IgD-negative memory B cell (primary cell): ENCODE measurements at regions not wholly inside any gene's neighbourhood (a gene's known extent, or its start where the extent isn't known, plus 50 kb on each side); places are given as distances from the start of the nearest gene placed in this dataset.
"Not testable (repeated sequence)": the region's sequence is repeated elsewhere in the genome, so short reads cannot be mapped to it uniquely, and the experiment has no call there.

Experiments used
- H3K27ac Mint-ChIP-seq, 3 donors: one replicate each; pipeline ENCODE4 v1.8.0; 2020 to 2022; ENCODE audit warnings: mild to moderate bottlenecking in 3 of 3, mixed read lengths in 3 of 3, moderate library complexity in 1 of 3
- H3K27me3 Mint-ChIP-seq: one replicate; pipeline ENCODE4 v1.8.0; 2021; ENCODE audit warnings: mixed read lengths
- H3K36me3 Mint-ChIP-seq: one replicate; pipeline ENCODE4 v1.8.0; 2020; ENCODE audit warnings: mild to moderate bottlenecking, mixed read lengths
- H3K4me1 Mint-ChIP-seq, 3 donors: one replicate each; pipeline ENCODE4 v1.8.0; 2020 to 2022; ENCODE audit warnings: mixed read lengths in 3 of 3, mild to moderate bottlenecking in 1 of 3
- H3K4me3 Mint-ChIP-seq, 4 donors: one replicate each; pipeline ENCODE4 v1.8.0; 2020 to 2022; ENCODE audit warnings: mild to moderate bottlenecking in 4 of 4, mixed read lengths in 4 of 4, moderate library complexity in 3 of 4
- H3K9me3 Mint-ChIP-seq, 3 donors: one replicate each; pipeline ENCODE4 v1.8.0; 2020 to 2021; ENCODE audit warnings: mixed read lengths in 3 of 3, mild to moderate bottlenecking in 1 of 3

GRCh38 chr5:107032629-107033028, 638.1 kb downstream of the EFNA5 start:
- no peaks in the 10 kb centered on the region for H3K27me3 Mint-ChIP-seq
- H3K36me3 Mint-ChIP-seq, result no peaks in the 10 kb centered on the region
- H3K27ac Mint-ChIP-seq, result no peak overlapping the region
- peaks cover 2 to 9% (median 3%) of the 10 kb centered on the region in 3 donors for H3K9me3 Mint-ChIP-seq
- no peaks in the 10 kb centered on the region for H3K4me1 Mint-ChIP-seq
- H3K4me3 Mint-ChIP-seq, result no peak overlapping the region

GRCh38 chr5:107028938-107029337, 641.8 kb downstream of the EFNA5 start:
- Mint-ChIP-seq H3K27me3 (no peaks in the 10 kb centered on the region), H3K9me3 (peaks cover under 1 to 3% (median 3%) of the 10 kb centered on the region in 3 donors), H3K4me1 (no peaks in the 10 kb centered on the region), H3K27ac (no peak overlapping the region), H3K36me3 (no peaks in the 10 kb centered on the region), H3K4me3 (no peak overlapping the region)

- no peak overlapping the region for H3K27ac Mint-ChIP-seq
- no peaks in the 10 kb centered on the region for H3K36me3 Mint-ChIP-seq
- peaks cover 2 to 3% (median 3%) of the 10 kb centered on the region in 3 donors for H3K9me3 Mint-ChIP-seq
- no peaks in the 10 kb centered on the region for H3K27me3 Mint-ChIP-seq
- no peak overlapping the region for H3K4me3 Mint-ChIP-seq
- H3K4me1 Mint-ChIP-seq, result no peaks in the 10 kb centered on the region
Measured at GRCh38 chr5:107025712-107026497, 644.8 kb downstream of the EFNA5 start.

GRCh38 chr5:107023732-107024131, 647.0 kb downstream of the EFNA5 start:
- no peaks in the 10 kb centered on the region for H3K4me1 Mint-ChIP-seq
- H3K27me3 Mint-ChIP-seq, result no peaks in the 10 kb centered on the region
- no peak overlapping the region for H3K4me3 Mint-ChIP-seq
- H3K9me3 Mint-ChIP-seq, result peaks cover 1 to 6% (median 3%) of the 10 kb centered on the region in 3 donors
- H3K36me3 Mint-ChIP-seq, result no peaks in the 10 kb centered on the region
- H3K27ac Mint-ChIP-seq, result no peak overlapping the region

GRCh38 chr5:107021575-107021974, 649.2 kb downstream of the EFNA5 start:
- no peak overlapping the region for H3K27ac Mint-ChIP-seq
- H3K4me1 Mint-ChIP-seq, result no peaks in the 10 kb centered on the region
- H3K36me3 Mint-ChIP-seq, result no peaks in the 10 kb centered on the region
- no peaks in the 10 kb centered on the region for H3K27me3 Mint-ChIP-seq
- peaks cover 0 to 10% (median 1%) of the 10 kb centered on the region in 3 donors for H3K9me3 Mint-ChIP-seq
- H3K4me3 Mint-ChIP-seq, result no peak overlapping the region

- Mint-ChIP-seq H3K27me3 (no peaks in the 10 kb centered on the region), H3K36me3 (no peaks in the 10 kb centered on the region), H3K9me3 (peaks cover 0 to 10% (median 1%) of the 10 kb centered on the region in 3 donors), H3K27ac (no peak overlapping the region), H3K4me3 (no peak overlapping the region), H3K4me1 (no peaks in the 10 kb centered on the region)
Measured at GRCh38 chr5:107020626-107021025, 650.1 kb downstream of the EFNA5 start.

- no peaks in the 10 kb centered on the region for H3K36me3 Mint-ChIP-seq
- H3K9me3 Mint-ChIP-seq, result peaks cover 0 to 7% (median 1%) of the 10 kb centered on the region in 3 donors
- no peak overlapping the region for H3K27ac Mint-ChIP-seq
- no peak overlapping the region for H3K4me3 Mint-ChIP-seq
- H3K27me3 Mint-ChIP-seq, result no peaks in the 10 kb centered on the region
- H3K4me1 Mint-ChIP-seq, result no peaks in the 10 kb centered on the region
Measured at GRCh38 chr5:107017616-107018015, 653.1 kb downstream of the EFNA5 start.

- no peaks in the 10 kb centered on the region for H3K36me3 Mint-ChIP-seq
- H3K27me3 Mint-ChIP-seq, result no peaks in the 10 kb centered on the region
Measured at GRCh38 chr5:107012371-107012770, 658.4 kb downstream of the EFNA5 start.

GRCh38 chr5:107011605-107012004, 659.1 kb downstream of the EFNA5 start:
- H3K36me3 Mint-ChIP-seq, result no peaks in the 10 kb centered on the region
- no peak overlapping the region for H3K4me3 Mint-ChIP-seq
- H3K27ac Mint-ChIP-seq, result no peak overlapping the region
- H3K4me1 Mint-ChIP-seq, result no peaks in the 10 kb centered on the region
- H3K9me3 Mint-ChIP-seq, result peaks cover 0 to 3% (median 0%) of the 10 kb centered on the region in 3 donors
- no peaks in the 10 kb centered on the region for H3K27me3 Mint-ChIP-seq

More at GRCh38 chr5:107012371-107012770, 658.4 kb downstream of the EFNA5 start:
- Mint-ChIP-seq H3K4me1 (no peaks in the 10 kb centered on the region), H3K4me3 (no peak overlapping the region), H3K27ac (no peak overlapping the region), H3K9me3 (peaks cover 0 to 3% (median 0%) of the 10 kb centered on the region in 3 donors)

GRCh38 chr5:107010060-107010459, 660.7 kb downstream of the EFNA5 start:
- peaks cover 0 to 3% (median 0%) of the 10 kb centered on the region in 3 donors for H3K9me3 Mint-ChIP-seq
- H3K4me1 Mint-ChIP-seq, result no peaks in the 10 kb centered on the region
- no peaks in the 10 kb centered on the region for H3K27me3 Mint-ChIP-seq
- no peaks in the 10 kb centered on the region for H3K36me3 Mint-ChIP-seq
- H3K4me3 Mint-ChIP-seq, result no peak overlapping the region
- no peak overlapping the region for H3K27ac Mint-ChIP-seq

GRCh38 chr5:107005653-107006052, 665.1 kb downstream of the EFNA5 start:
- Mint-ChIP-seq H3K4me3 (no peak overlapping the region), H3K27ac (no peak overlapping the region), H3K36me3 (no peaks in the 10 kb centered on the region), H3K27me3 (no peaks in the 10 kb centered on the region), H3K9me3 (peaks cover 0 to 4% (median 3%) of the 10 kb centered on the region in 3 donors), H3K4me1 (no peaks in the 10 kb centered on the region)

GRCh38 chr5:107005161-107005560, 665.6 kb downstream of the EFNA5 start:
- peaks cover 0 to 4% (median 0%) of the 10 kb centered on the region in 3 donors for H3K9me3 Mint-ChIP-seq
- no peaks in the 10 kb centered on the region for H3K27me3 Mint-ChIP-seq
- no peaks in the 10 kb centered on the region for H3K4me1 Mint-ChIP-seq
- H3K27ac Mint-ChIP-seq, result no peak overlapping the region
- H3K4me3 Mint-ChIP-seq, result no peak overlapping the region
- H3K36me3 Mint-ChIP-seq, result no peaks in the 10 kb centered on the region

GRCh38 chr5:107002115-107002514, 668.6 kb downstream of the EFNA5 start:
- Mint-ChIP-seq H3K36me3 (no peaks in the 10 kb centered on the region), H3K4me3 (no peak overlapping the region), H3K9me3 (peaks cover 2 to 9% (median 7%) of the 10 kb centered on the region in 3 donors)

GRCh38 chr5:106999506-106999905, 671.2 kb downstream of the EFNA5 start:
- H3K4me3 Mint-ChIP-seq, H3K4me1 Mint-ChIP-seq, H3K27me3 Mint-ChIP-seq, H3K36me3 Mint-ChIP-seq, H3K27ac Mint-ChIP-seq: not testable (repeated sequence)
- H3K9me3 Mint-ChIP-seq, result peaks cover 2 to 15% (median 7%) of the 10 kb centered on the region in 3 donors

More at GRCh38 chr5:107002115-107002514, 668.6 kb downstream of the EFNA5 start:
- H3K27ac Mint-ChIP-seq, result no peak overlapping the region
- H3K27me3 Mint-ChIP-seq, result no peaks in the 10 kb centered on the region
- H3K4me1 Mint-ChIP-seq, result no peaks in the 10 kb centered on the region

- Mint-ChIP-seq H3K27ac (no peak overlapping the region), H3K9me3 (peaks cover 0 to 3% (median 0%) of the 10 kb centered on the region in 3 donors), H3K36me3 (no peaks in the 10 kb centered on the region), H3K27me3 (no peaks in the 10 kb centered on the region), H3K4me1 (no peaks in the 10 kb centered on the region), H3K4me3 (no peak overlapping the region)
Measured at GRCh38 chr5:106986006-106986405, 684.7 kb downstream of the EFNA5 start.

GRCh38 chr5:106985174-106985573, 685.6 kb downstream of the EFNA5 start:
- H3K4me3 Mint-ChIP-seq, result no peak overlapping the region
- H3K9me3 Mint-ChIP-seq, result peaks cover 0 to 4% (median 0%) of the 10 kb centered on the region in 3 donors
- no peaks in the 10 kb centered on the region for H3K27me3 Mint-ChIP-seq
- H3K27ac Mint-ChIP-seq, result no peak overlapping the region
- no peaks in the 10 kb centered on the region for H3K36me3 Mint-ChIP-seq
- H3K4me1 Mint-ChIP-seq, result no peaks in the 10 kb centered on the region
